ENCODE measurements at regions not wholly inside any gene's neighbourhood (a gene's known extent, or its start where the extent isn't known, plus 50 kb on each side); places are given as distances from the start of the nearest gene placed in this dataset.

- TF ChIP-seq POLR2AphosphoS5 (IDR thresholded peaks at IDR 0.05; ENCODE audit: borderline replicate concordance, low read depth, low read length) (no peak), EZH2 (IDR thresholded peaks at IDR 0.05) (no peak), FOXP2 (optimal IDR thresholded peaks at IDR 0.05; ENCODE audit: control extremely low read depth, extremely low read length, insufficient read depth) (no peak)
These were observed 437.5 kb downstream of the KLF12 start for GRCh38 chr13:73696713-73697112.

All from SK-N-MC (cell line).